ENCODE measurements at regions not wholly inside any gene's neighbourhood (a gene's known extent, or its start where the extent isn't known, plus 50 kb on each side); places are given as distances from the start of the nearest gene placed in this dataset.

DNA sequence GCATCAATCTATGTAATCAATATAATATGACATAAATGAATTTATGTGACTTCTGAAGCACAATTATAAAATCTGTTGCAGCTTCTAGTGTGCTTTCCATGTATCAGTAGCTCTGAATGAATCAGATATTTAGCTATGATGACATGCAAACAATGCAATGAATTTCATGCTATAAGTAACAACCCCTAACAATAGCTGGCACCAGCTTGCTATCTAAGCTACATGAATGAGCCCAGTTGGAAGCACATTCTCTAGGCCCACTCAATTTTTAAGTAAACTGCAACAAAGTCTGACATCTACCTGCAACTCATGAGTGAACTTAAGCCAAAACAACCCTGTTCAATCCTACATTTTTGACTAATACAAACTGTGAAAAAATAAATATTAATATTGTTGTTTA lies 507.3 kb upstream of the ROBO1 start:
- no peaks in the 10 kb centered on the region for H3K36me3 ChIP-seq (ENCODE audit: control insufficient read depth in 4 of 4, insufficient read depth in 3 of 4, low read depth in 1 of 4, low read length in 3 of 4)
- TF ChIP-seq, protein P1, sequence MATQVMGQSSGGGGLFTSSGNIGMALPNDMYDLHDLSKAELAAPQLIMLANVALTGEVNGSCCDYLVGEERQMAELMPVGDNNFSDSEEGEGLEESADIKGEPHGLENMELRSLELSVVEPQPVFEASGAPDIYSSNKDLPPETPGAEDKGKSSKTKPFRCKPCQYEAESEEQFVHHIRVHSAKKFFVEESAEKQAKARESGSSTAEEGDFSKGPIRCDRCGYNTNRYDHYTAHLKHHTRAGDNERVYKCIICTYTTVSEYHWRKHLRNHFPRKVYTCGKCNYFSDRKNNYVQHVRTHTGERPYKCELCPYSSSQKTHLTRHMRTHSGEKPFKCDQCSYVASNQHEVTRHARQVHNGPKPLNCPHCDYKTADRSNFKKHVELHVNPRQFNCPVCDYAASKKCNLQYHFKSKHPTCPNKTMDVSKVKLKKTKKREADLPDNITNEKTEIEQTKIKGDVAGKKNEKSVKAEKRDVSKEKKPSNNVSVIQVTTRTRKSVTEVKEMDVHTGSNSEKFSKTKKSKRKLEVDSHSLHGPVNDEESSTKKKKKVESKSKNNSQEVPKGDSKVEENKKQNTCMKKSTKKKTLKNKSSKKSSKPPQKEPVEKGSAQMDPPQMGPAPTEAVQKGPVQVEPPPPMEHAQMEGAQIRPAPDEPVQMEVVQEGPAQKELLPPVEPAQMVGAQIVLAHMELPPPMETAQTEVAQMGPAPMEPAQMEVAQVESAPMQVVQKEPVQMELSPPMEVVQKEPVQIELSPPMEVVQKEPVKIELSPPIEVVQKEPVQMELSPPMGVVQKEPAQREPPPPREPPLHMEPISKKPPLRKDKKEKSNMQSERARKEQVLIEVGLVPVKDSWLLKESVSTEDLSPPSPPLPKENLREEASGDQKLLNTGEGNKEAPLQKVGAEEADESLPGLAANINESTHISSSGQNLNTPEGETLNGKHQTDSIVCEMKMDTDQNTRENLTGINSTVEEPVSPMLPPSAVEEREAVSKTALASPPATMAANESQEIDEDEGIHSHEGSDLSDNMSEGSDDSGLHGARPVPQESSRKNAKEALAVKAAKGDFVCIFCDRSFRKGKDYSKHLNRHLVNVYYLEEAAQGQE (IDR thresholded peaks at IDR 0.05), result no peak
- no peak for TF ChIP-seq EGR1 (IDR thresholded peaks at IDR 0.05; ENCODE audit: low read depth in 2 of 2)
- H3K9ac ChIP-seq (ENCODE audit: low read depth in 1 of 2, low read length in 2 of 2), result no peak overlapping the region
- DNase-seq (ENCODE audit: low spot score), result no peak
- H3K9me3 ChIP-seq (ENCODE audit: control insufficient read depth in 4 of 4, low read length in 3 of 4), result peaks cover 0 to under 1% (median 0%) of the 10 kb centered on the region in 4 donors
- H3K27ac ChIP-seq (ENCODE audit: low read depth in 1 of 2, low read length in 2 of 2), result no peak overlapping the region
- H3K4me1 ChIP-seq (ENCODE audit: control insufficient read depth in 4 of 4, insufficient read depth in 4 of 4, low read length in 3 of 4), result no peaks in the 10 kb centered on the region
- no peak overlapping the region for H3K4me3 ChIP-seq (ENCODE audit: low read depth in 1 of 3, low read length in 3 of 3)
- no peaks in the 10 kb centered on the region for H3K27me3 ChIP-seq (ENCODE audit: control insufficient read depth in 4 of 4, insufficient read depth in 4 of 4, low read length in 3 of 4)

DNA sequence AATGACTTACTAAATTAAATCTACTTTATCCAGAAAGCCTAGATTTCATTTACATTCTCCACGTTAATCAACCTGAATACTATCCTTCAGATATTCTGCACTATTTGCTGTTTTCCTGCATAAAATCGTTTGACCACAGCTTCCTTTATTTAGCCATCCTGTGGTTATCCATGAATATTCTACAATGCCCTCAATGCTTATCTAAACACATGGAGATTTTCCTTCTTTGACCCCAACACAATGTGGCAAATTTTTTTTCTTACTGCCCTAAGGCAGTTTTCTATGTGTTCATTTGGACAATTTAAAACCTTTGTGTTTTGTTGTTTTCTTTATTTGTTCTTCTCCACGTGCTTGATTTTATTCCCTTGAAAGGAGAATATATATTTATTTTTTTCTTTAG lies 495.5 kb upstream of the ROBO1 start:
- 43% methylated on average over 3 of the region's 3 CpGs for WGBS
- Histone ChIP-seq H3K27ac (ENCODE audit: low read depth in 1 of 2, low read length in 2 of 2) (no peak overlapping the region), H3K27me3 (ENCODE audit: control insufficient read depth in 4 of 4, insufficient read depth in 4 of 4, low read length in 3 of 4) (no peaks in the 10 kb centered on the region), H3K4me1 (ENCODE audit: control insufficient read depth in 4 of 4, insufficient read depth in 4 of 4, low read length in 3 of 4) (no peaks in the 10 kb centered on the region), H3K4me3 (ENCODE audit: low read depth in 1 of 3, low read length in 3 of 3) (no peak overlapping the region), H3K9ac (ENCODE audit: low read depth in 1 of 2, low read length in 2 of 2) (no peak overlapping the region), H3K36me3 (ENCODE audit: control insufficient read depth in 4 of 4, insufficient read depth in 3 of 4, low read depth in 1 of 4, low read length in 3 of 4) (no peaks in the 10 kb centered on the region), H3K9me3 (ENCODE audit: control insufficient read depth in 4 of 4, low read length in 3 of 4) (no peaks in the 10 kb centered on the region)
- TF ChIP-seq, protein P1 (IDR thresholded peaks at IDR 0.05), result no peak
- TF ChIP-seq HNF4A (conservative IDR thresholded peaks at IDR 0.05), result no peak
- no peak for TF ChIP-seq TAF1 (conservative IDR thresholded peaks at IDR 0.05)
- TF ChIP-seq YY1 (IDR thresholded peaks at IDR 0.05), result no peak
- TF ChIP-seq FOXA2 (IDR thresholded peaks at IDR 0.05), result no peak
- no peak for TF ChIP-seq RAD21 (IDR thresholded peaks at IDR 0.05)
- TF ChIP-seq GABPA (IDR thresholded peaks at IDR 0.05 in 1 of 2, conservative IDR thresholded peaks at IDR 0.05 in 1 of 2), result no peak
- TF ChIP-seq, protein P2, sequence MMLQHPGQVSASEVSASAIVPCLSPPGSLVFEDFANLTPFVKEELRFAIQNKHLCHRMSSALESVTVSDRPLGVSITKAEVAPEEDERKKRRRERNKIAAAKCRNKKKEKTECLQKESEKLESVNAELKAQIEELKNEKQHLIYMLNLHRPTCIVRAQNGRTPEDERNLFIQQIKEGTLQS (IDR thresholded peaks at IDR 0.05), result no peak
- TF ChIP-seq FOXA1 (IDR thresholded peaks at IDR 0.05), result no peak
- TF ChIP-seq, protein P3, sequence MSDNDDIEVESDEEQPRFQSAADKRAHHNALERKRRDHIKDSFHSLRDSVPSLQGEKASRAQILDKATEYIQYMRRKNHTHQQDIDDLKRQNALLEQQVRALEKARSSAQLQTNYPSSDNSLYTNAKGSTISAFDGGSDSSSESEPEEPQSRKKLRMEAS (IDR thresholded peaks at IDR 0.05), result no peak
- TF ChIP-seq SP1 (IDR thresholded peaks at IDR 0.05), result no peak
- no peak for TF ChIP-seq HNF4G (IDR thresholded peaks at IDR 0.05)
- no peak for DNase-seq (ENCODE audit: low spot score)
